ENCODE measurements at regions not wholly inside any gene's neighbourhood (a gene's known extent, or its start where the extent isn't known, plus 50 kb on each side); places are given as distances from the start of the nearest gene placed in this dataset.

- Histone ChIP-seq H3K9me3 (ENCODE audit: control insufficient read depth, insufficient read depth, low read depth, low read length) (no peaks in the 10 kb centered on the region), H3K36me3 (ENCODE audit: control insufficient read depth, insufficient read depth, low read length) (no peaks in the 10 kb centered on the region), H3K4me1 (ENCODE audit: control insufficient read depth, insufficient read depth, low read length) (no peaks in the 10 kb centered on the region), H3K4me3 (ENCODE audit: low read depth in 2 of 2, low read length in 2 of 2) (no peak overlapping the region), H3K27ac (ENCODE audit: low read length) (no peak overlapping the region), H3K27me3 (ENCODE audit: control insufficient read depth, insufficient read depth, low read length) (no peaks in the 10 kb centered on the region)
- in situ Hi-C loops (cut with HindIII; ENCODE audit: low pct_unique_long_range_greater_than_20kb, low sequenced_read_pairs) (no loop called here), intact Hi-C loops (cut with micrococcal nuclease; ENCODE audit: unreplicated experiment) (no loop called here)
- BruUV-seq (replicated peaks) = no TSS peak
- TF ChIP-seq CTCF (IDR thresholded peaks at IDR 0.05) = no peak
- no peak for TF ChIP-seq TCF7L2 (IDR thresholded peaks at IDR 0.05; ENCODE audit: low read depth, low read length)
- no peak for TF ChIP-seq POLR2AphosphoS5 (IDR thresholded peaks at IDR 0.05; ENCODE audit: low read depth, low read length)
- TF ChIP-seq SIN3A (IDR thresholded peaks at IDR 0.05; ENCODE audit: borderline replicate concordance, insufficient read depth, low read depth, low read length) = no peak
- ChIA-PET CTCF (no interaction called here), POLR2A (no interaction called here)
- no peak for DNase-seq (ENCODE audit: low read depth, low spot score)
- no peak for ATAC-seq
Observed at GRCh38 chr1:81330521-81330920, 470.2 kb upstream of the ADGRL2 start.

GRCh38 chr1:81330111-81330510, 470.6 kb upstream of the ADGRL2 start:
- no TSS peak for BruUV-seq (replicated peaks)
- TF ChIP-seq CTCF (IDR thresholded peaks at IDR 0.05) = no peak
- ChIA-PET CTCF (no interaction called here), POLR2A (no interaction called here)
- Histone ChIP-seq H3K4me3 (ENCODE audit: low read depth in 2 of 2, low read length in 2 of 2) (no peak overlapping the region), H3K36me3 (ENCODE audit: control insufficient read depth, insufficient read depth, low read length) (no peaks in the 10 kb centered on the region), H3K4me1 (ENCODE audit: control insufficient read depth, insufficient read depth, low read length) (no peaks in the 10 kb centered on the region), H3K9me3 (ENCODE audit: control insufficient read depth, insufficient read depth, low read depth, low read length) (no peaks in the 10 kb centered on the region), H3K27me3 (ENCODE audit: control insufficient read depth, insufficient read depth, low read length) (no peaks in the 10 kb centered on the region), H3K27ac (ENCODE audit: low read length) (no peak overlapping the region)
- intact Hi-C loops (cut with micrococcal nuclease; ENCODE audit: unreplicated experiment) (no loop called here), in situ Hi-C loops (cut with HindIII; ENCODE audit: low pct_unique_long_range_greater_than_20kb, low sequenced_read_pairs) (no loop called here)
- DNase-seq (ENCODE audit: low read depth, low spot score) (no peak), ATAC-seq (no peak)

- in situ Hi-C loops (cut with HindIII; ENCODE audit: low pct_unique_long_range_greater_than_20kb, low sequenced_read_pairs) = no loop called here
Observed at GRCh38 chr1:81329041-81329440, 471.7 kb upstream of the ADGRL2 start.

More at GRCh38 chr1:81329041-81329440, 471.7 kb upstream of the ADGRL2 start:
- Histone ChIP-seq H3K4me1 (ENCODE audit: control insufficient read depth, insufficient read depth, low read length) (no peaks in the 10 kb centered on the region), H3K36me3 (ENCODE audit: control insufficient read depth, insufficient read depth, low read length) (no peaks in the 10 kb centered on the region), H3K9me3 (ENCODE audit: control insufficient read depth, insufficient read depth, low read depth, low read length) (no peaks in the 10 kb centered on the region), H3K27me3 (ENCODE audit: control insufficient read depth, insufficient read depth, low read length) (no peaks in the 10 kb centered on the region), H3K4me3 (ENCODE audit: low read depth in 2 of 2, low read length in 2 of 2) (no peak overlapping the region), H3K27ac (ENCODE audit: low read length) (no peak overlapping the region)
- TF ChIP-seq TCF7L2 (IDR thresholded peaks at IDR 0.05; ENCODE audit: low read depth, low read length) = no peak
- no peak for TF ChIP-seq CTCF (IDR thresholded peaks at IDR 0.05)
- DNase-seq (ENCODE audit: low read depth, low spot score) = no peak
- ATAC-seq = no peak
- ChIA-PET CTCF (interaction anchor here (0.7 kb wide), 1 partner anchor 86 kb away, joined by 5 read pairs; no protein-coding TSS in a partner anchor), POLR2A (no interaction called here)
- no TSS peak for BruUV-seq (replicated peaks)
- intact Hi-C loops (cut with micrococcal nuclease; ENCODE audit: unreplicated experiment) = no loop called here

Data from Panc1 (cell line).